DMS 273 (cell line): ENCODE measurements at regions not wholly inside any gene's neighbourhood (a gene's known extent, or its start where the extent isn't known, plus 50 kb on each side); places are given as distances from the start of the nearest gene placed in this dataset.
A peak's percentile ranks its signal among the peaks of the same experiment; 100 is the strongest.

Experiments used
- DNase-seq: peaks from one replicate; lab custom pipeline; 2025; ENCODE audit not compliant: unreplicated experiment; lab: John Stamatoyannopoulos, UW

DNA sequence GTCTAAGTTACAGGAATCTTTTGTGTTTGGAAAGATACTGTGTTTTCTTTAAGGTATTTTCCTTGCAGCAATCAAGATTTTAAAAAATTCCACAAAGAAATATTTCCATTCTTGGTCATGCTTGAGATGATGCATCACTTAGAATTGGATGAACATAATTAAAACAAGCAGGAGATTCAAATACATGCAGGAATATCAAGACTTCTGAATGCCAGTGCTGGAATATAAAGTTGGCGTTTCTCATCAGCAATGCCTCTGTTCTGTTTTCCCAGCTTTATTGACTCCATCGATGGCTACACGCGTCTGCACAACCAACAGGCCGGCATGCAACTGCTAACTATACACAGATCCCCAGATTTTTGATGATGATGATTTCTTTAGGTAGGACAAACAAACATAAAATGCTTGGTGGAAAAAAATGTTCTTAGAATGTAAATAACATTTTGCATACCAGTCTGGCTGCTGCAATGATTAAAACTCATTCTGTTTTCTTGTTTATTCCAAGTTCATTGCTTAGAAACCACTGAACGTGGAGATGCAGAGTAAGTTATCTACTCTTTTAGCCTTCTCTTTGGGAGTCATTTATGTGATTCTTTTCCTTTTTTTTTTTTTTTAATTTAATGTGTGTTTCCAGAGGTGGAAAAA, 91.3 kb upstream of the FAM171A1 start:
- DNase-seq, result no peak

DNA sequence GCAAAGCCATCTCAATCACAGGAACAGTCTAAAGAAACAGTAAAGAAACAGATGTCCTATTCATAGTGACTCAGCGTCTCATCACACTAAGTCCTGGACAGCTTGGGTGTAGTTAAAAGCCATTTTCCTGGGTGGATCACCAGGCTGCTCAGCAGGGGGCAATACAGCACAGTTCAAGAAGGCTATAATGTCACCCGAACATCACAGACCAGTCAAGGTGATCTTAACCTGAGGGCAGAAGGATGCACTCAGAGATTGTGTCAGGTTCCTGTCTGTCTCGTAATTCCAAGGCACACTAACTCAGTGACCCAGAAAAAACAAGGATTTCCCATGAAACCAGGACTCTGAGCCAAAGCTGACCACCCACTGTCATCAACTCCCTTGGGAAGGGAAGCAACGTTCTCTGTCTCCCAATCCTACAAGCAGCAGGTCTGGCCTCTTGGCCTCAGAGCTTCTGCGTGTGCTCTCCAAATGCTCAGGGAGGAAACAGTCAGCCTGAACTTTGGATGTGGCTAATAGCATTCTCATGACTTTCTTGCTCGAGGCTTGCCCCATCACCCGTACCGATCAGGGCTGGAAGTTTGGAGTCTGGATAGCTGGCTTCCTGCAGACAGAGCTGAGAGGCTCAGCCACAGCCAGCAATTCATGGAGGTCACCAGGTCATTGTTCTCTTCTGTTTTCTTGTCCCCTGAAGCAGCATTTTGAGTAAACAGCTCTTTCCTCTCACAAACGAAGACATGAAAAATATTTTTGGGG, 90.4 kb upstream of the FAM171A1 start:
- DNase-seq, result no peak

DNA sequence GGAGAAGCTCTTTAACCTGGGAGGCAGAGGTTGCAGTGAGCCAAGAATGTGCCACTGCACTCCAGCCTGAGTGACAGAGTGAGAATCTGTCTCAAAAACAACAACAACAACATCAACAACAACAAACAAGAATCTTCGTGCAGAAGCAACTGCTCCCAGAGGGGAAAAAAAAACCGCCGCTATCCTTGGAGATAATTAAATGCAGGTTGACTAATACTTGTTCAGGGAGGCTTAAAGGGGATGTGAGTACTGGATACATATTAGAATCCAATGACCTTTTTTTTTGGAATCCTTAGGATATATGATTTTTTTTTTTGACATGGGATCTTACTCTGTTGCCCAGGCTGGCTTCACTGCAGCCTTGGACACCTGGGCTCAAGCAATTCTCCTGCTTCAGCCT, 89.6 kb upstream of the FAM171A1 start:
- no peak for DNase-seq

DNA sequence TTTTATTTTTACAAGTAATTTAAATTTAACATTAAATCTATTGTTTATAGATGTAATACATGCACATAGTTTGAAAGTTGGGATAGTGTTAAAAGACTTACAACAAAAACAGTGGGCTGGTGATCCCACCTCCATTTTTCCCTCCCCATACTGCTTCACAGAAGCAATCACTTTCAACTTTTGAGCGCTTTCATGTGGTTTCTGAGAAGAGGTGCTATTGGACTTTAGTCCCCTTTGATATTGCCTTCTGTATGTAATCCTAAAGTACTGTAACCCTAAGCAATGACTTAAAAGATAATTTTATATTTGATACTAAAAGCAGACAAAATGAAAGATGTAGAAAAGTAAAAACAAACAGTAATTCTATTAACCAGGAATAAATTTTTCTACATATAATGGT, 88.1 kb upstream of the FAM171A1 start:
- no peak for DNase-seq

DNA sequence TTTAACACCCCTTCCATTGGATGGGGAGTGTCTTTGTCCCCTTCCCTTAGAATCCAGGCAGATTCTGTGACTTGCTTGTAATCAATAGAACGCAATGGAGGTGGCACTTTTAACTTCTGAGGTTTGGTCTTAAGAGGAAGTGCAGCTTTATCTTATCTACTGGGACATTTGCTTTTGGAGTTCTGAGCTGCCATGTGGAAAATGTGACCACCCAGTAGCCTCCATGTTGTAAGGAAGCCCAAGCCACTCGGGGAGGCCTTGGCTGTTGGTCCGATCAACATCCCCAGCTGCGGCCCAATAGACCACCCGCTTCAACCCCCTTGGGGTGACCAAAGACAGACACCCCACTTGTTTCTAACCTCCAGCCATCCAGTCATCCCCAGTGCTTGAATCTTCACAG, 86.3 kb upstream of the FAM171A1 start:
- DNase-seq, result no peak

DNA sequence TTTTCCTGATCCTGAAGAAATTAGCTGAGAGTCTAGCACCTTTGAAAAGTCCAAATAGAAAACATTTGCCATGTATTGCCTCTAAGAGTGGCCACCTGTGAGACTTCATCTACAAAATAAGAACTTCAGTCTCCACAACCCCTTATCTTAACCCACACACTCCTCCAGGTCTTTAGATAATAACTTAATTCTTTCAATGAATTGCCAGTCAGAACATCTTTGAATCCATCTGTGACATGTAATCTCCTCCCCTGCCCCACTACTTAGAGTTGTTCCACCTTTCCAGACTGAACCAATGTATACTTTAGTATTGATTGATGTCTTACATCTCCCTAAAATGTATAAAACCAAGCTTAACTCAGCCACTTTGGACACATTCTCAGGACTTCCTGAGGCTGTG, 84.4 kb upstream of the FAM171A1 start:
- no peak for DNase-seq

DNA sequence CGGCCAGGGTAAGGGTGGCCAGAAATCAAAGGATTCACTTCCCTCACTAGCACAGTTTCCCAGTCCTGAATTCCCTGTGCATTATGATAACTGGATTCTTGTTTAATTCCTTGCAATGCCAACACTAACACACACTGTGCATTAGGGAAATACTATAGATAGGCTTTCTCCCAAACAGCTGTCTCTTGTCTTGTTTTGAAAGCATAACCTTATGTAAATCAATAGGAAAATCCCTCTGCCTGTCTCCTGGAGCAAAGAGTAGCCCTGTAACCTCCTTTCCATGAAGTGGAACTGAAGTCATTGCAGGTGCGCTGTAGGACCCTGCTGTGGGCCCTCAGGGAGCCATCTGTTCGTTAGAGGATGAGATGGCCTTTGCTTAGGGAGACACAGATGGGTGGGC, 82.8 kb upstream of the FAM171A1 start:
- DNase-seq, result no peak

DNA sequence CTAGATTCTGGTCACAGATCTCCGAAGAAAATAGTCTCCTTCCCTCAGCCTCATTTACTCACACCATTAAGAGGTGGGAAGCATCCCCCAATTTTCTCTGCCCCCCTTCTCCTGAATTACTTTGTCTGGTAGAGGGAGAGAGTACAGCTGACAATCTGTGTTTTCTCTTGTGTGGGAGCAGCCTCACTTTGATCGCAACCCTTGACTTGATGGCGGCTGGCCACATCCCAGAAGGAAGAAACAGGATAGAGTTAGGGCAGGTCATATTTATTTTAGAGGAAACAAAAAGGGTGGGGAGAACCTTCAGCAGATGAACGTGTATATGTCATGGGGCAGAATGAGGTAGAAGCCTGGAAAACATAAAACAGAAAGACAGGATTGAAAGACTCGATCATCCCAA, 82.4 kb upstream of the FAM171A1 start:
- DNase-seq, result no peak

DNA sequence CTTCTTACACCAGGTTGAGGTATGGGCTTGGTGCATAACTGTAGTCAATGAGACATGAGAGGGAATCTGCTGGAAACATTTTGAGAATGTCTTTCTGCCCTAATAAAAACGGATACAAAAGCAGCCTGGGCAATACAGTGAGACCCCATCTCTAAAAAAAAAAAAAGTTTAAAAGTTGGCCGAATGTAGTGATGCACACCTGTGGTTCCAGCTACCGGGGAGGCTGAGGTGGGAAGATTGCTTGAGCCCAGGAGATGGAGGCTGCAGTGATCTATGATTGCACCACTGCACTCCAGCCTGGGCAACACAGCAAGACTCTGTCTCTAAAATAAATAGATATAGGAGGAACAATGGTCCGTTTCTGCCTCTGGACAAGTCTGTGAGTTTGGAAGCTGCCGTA, 81.5 kb upstream of the FAM171A1 start:
- no peak for DNase-seq

DNA sequence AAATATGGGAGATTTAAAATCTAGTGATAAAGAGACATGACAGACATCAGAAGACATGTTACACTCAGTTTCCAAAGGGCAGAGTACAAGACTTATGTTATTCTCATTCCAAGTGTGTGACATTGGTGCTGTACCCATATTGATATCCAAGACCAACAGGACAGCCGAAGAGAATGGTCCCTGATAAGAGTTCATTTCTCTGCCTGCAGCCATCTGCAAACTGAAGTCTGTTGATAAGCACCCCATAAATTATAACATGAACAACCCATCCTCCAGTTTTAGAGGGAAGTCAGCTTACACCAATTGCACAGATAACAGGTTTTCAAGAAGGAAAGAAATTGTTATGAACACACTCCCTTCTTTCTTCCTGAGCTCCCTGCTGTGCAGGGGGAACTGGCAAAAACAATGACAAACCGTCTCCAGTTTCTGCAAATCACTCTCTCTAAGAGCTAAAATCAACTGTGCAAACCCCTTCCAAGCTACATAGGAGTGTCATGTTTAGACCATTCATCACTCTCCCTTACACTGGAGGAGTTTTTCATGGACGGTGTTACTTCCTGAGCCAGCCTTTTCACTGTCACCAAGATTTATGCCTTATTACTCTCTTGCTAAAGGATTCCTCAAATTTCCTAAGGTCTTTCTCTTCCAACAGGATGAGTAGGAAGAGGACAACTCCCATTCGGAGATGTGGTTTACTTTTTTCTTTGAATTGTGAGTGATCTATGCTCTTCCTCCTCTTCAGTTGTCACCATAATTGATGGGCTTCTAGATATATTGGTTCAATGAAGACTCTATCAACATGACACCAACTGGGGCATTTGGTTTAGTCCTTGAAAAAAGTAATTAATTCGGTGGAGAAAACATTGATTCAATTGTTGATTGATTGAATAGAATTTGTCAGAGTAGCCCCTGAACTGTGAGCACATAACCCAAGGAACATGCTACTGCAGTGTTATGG, 80.3 kb upstream of the FAM171A1 start:
- no peak for DNase-seq

DNA sequence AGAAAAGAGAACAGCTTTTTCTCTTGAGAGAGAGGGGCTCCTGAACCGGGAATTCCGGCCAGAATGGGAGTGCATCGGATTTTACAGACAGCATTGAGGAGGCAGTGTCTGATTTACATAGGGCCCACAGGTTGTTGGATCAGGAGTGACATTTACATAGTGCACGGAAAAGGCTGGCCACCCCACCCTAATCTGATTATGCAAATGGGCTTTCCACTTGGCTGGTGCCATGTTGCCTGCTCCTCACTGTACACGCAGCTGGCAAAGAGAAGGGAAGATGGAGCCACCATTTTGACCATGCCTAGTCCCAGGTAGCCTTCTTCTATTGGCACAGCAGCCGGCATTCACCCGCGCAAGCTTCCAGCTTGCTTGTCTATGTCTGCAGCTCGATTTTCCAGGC, 77.5 kb upstream of the FAM171A1 start:
- DNase-seq, result no peak

DNA sequence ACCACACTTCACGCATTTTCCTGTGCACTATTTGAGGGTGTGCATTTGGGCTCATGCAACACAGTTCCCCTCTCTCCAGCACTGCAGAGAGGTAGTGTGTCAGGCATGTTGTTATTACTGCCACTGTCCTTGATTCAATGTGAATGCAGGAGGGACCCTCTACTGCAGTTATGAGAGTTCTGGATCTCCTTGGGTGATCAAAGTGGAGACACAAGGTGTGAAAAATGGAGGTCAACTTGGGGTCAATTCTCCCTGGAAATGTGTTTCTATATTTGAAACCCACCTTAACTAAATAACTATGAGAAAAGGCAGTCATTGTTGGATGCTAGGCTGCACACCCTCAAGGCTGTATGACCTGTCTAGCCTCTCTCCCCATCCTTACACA, 73.9 kb upstream of the FAM171A1 start:
- no peak for DNase-seq

DNA sequence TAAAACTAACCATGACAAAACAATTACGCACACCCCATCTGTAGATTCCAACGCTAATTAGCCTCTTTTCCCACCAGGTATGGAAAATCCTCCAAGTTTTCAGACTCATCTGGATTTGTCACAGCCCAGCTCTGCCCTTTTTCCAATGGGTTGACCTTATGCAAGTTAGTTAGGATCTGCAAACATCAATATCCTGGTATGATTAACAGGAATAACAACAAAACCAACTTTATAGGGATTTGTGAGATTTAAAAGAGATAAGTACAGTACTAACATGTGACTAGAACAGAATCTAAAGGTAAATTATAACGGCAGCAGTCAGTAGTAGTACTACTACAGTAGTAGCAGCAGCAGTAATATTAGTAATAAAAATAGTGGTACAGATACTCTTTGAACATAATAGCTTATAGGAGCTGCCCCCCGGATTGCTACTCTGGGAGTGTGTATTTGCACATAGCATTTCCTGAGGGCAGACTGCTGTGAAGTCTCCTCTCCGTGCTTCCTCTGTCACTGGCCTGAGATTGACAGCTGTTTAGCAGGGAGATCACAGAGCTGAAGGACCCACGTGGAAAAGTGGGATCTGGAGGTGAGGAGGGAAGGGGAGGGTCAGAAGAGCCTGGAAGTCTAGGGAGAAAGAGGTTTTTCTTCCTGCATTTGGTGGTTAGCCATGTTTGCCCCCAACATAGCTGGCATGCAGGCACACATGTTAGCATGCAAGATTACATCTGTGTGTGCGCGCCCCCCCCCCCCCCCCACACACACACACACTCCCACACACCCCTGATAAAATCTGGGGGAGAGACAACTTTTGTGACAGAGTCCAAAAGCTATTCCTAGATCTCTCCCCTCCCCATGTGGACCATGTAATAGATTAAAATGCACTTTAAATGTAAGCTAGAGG, 73.3 kb upstream of the FAM171A1 start:
- DNase-seq, result no peak

DNA sequence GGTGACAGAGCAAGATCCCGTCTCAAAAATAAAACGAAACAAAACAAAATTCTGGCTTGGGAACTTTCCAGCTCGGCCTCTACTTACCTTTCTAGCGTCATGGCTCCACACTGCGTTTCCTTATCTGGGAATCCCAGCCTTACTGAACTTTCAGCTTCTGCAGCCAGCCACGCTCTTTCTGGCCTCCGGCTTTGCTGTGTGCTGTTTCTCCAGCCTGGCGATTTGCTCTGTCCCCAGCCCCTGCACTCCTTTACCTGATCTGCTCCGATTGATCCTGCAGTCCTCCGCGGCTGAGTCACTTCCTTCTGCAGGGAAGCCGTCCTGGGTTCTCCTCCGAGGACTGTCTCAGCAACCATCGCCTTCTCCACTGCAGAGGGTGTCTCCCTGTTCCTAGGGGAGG, 71.0 kb upstream of the FAM171A1 start:
- no peak for DNase-seq

DNA sequence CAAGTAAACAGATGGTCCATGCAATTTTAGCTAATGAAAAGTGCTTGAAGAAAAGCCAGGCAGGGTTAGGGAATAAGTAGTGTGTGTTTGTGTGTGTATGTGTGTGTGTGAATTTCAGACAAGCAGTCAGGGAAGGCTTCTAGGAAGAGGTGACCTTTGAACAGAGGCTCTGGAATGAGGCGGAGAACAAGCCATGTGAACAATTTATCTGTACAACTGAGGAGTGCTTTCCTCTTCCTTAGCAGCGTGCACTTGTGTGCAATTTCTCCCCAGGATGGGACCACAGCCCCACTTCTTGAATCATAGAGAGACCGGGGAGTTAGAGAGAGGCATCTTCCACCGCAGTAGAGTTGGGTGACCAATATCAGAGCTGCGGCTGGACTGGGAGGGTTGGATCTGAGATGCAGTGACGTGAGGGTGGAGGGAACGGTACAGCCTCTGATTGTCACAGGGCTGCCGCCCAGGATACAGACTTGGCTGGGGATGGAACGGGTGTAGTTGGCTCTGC, 69.2 kb upstream of the FAM171A1 start:
- no peak for DNase-seq

DNA sequence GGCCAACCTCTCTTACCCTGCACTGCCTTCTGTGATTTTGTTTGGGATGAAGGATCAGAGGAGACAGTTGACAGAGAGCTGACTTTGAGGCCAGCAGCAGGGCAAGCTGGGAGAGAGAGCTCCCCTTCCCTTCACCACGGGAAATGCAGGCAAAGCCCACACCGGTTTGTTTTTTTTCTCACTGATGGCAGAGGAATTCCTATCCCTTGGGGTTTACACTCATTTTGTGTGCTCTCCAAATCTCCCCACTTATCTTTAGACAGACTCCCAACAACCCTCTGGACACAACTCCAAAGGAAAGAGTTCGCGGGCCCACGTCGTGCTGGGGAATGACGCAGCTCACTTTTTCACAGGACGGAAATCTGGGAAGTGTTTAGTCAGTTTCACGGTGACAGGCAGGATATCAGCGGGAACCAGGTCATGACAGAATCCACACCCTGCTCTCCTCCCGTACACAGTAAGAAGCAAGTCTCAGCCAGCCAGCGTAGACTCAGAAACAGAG, 68.3 kb upstream of the FAM171A1 start:
- DNase-seq, result peak; percentile 41

DNA sequence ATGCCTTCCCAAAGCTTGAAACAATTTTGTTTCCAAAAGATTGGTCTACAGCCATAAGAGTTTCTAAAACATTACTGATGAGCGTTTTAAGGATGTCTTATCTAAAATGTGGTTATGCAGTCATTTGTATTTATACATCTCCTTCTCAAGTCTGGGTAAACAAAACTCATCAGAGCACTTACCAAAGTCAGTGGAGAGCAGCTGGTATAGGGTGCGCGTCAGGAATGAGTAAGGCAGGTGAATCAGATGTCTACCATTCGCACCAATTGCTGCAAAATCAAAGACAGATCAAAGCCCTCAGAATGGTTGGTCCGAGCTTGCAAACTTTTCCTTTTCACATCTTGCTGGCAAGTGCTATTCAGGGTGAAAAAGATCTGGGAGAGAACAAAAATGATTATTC, 65.6 kb upstream of the FAM171A1 start:
- DNase-seq, result no peak

DNA sequence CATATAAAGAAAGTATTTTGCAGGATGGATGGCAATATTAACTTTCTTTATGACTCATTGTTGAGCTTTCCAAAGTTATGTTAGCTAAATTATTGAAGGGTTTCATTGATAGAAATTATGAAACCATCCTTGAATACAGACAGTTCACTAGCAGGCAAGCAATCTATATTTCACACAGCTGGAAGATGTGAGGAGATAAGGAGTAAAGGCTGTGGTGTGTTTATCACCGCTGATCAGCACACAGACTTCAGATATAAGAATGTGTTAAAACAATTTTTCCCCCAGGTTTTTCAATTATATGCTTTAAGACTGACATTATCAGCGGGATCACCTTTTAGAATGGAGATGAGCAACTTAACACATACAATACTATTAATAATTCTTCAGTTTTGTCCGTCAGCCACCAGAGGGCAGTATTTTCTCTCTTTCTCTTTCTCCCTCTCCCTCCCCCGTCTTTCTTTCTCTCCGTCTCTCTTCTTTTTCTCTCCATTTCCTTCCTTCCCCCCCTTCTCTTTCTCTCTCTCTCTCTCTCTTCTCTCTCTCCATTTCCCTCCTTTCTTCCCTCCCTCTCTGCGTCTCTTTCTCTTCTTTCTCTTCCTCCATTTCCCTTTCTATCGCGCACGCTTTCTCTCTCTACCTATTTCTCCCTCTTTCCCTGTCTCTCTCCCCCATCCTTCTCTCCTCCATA, 62.9 kb upstream of the FAM171A1 start:
- peak; percentile 72 for DNase-seq

DNA sequence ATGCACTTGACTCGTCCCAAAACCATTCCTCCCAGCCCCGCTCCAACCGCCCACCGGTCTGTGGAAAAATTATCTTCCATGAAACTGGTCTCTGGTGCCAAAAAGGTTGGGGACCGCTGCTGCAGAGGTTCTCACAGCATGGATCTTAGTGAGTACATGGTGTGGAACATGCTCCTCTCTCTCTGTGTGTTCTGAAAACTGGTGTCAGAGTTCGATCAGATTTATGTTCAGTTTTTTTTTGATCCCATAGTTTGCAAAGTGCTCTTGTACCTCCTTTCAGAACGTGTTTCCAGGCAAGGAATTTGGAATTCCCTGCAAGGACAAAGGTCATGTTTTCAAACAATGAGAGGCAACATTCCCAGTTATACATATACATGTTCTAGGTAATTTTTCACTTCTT, 61.2 kb upstream of the FAM171A1 start:
- DNase-seq, result no peak
